Adrenal gland (tissue), 9 donors: ENCODE measurements at regions not wholly inside any gene's neighbourhood (a gene's known extent, or its start where the extent isn't known, plus 50 kb on each side); places are given as distances from the start of the nearest gene placed in this dataset.

Source experiments
- DNase-seq, 7 donors: peaks; one replicate each; pipeline ENCODE4 v3.0.0-alpha.2; 2019 to 2020
- H3K27ac ChIP-seq, 5 donors: fragments of 200-600 bp; sonication (generic) in 4 of 5; 1 replicate in 3 of 5; 2 replicates in 2 of 5; pipeline versions ENCODE4 v1.5.1 to v1.8.0; 2016 to 2020; ENCODE audit warnings: mild to moderate bottlenecking in 1 of 5
- H3K27me3 ChIP-seq: fragments of 200-600 bp; 2 replicates; pipeline ENCODE4 v1.8.0; 2021
- H3K36me3 ChIP-seq, 2 donors: fragments of 200-600 bp; replicated peaks in 1 of 2; 1 replicate in 1 of 2; 2 replicates in 1 of 2; pipeline versions ENCODE4 v1.5.1 to v1.8.0; 2018 to 2022
- H3K4me1 ChIP-seq, 2 donors: fragments of 200-600 bp; replicated peaks in 1 of 2; 1 replicate in 1 of 2; 2 replicates in 1 of 2; pipeline versions ENCODE4 v1.5.1 to v1.8.0; 2018 to 2021
- H3K4me3 ChIP-seq, 4 donors: fragments of 200-600 bp; sonication (generic) in 3 of 4; one replicate each; pipeline ENCODE4 v1.5.1; 2016 to 2018
- H3K9me3 ChIP-seq, 3 donors: fragments of 200-600 bp; sonication (generic) in 1 of 3; replicated peaks in 1 of 3; 1 replicate in 2 of 3; 2 replicates in 1 of 3; pipeline versions ENCODE4 v1.5.1 to v1.8.0; 2016 to 2021
- POLR2A ChIP-seq, 2 donors: fragments of 450-650 bp; IDR thresholded peaks; one replicate each; pipeline ENCODE4 v1.6.1; 2017; ENCODE audit warnings: antibody characterized with exemption in 2 of 2, mild to moderate bottlenecking in 2 of 2, moderate library complexity in 1 of 2
- WGBS, 4 donors: extraction: QIAGEN DNeasy Blood & Tissue Kit in 2 of 4; methylation state at CpG; one replicate each; pipeline versions ENCODE4 v1.1.5 to v1.1.7; 2013 to 2017; 5-methylcytosine and 5-hydroxymethylcytosine counted together
- intact Hi-C, 2 donors: fragments of 100-400 bp; cut with DNase I; formaldehyde crosslinking; loops; one replicate each; pipeline versions ENCODE4 v1.14.1 to v1.15.0; 2022 to 2023
- TF ChIP-seq, protein P1 (sequence below), 6 experiments: fragments of 450-650 bp in 4 of 6; fragments of 200-600 bp in 2 of 6; sonication (generic) in 1 of 6; IDR thresholded peaks; 1 replicate in 5 of 6; 2 replicates in 1 of 6; pipeline versions ENCODE4 v1.5.1 to v1.8.0; 2016 to 2021; ENCODE audit warnings: antibody characterized with exemption in 6 of 6, mild to moderate bottlenecking in 2 of 6, moderate library complexity in 1 of 6
- donor health status: healthy with polysubstance abuse.
- donor health status: Bipolar disorder and iron deficiency.
- donor health status: DM: yes; HTN: yes; CAD: no.
- donor health status: DM: no; HTN: no; CAD: no.
- donor health status: DM: no; HTN: no; CAD: no.

DNA sequence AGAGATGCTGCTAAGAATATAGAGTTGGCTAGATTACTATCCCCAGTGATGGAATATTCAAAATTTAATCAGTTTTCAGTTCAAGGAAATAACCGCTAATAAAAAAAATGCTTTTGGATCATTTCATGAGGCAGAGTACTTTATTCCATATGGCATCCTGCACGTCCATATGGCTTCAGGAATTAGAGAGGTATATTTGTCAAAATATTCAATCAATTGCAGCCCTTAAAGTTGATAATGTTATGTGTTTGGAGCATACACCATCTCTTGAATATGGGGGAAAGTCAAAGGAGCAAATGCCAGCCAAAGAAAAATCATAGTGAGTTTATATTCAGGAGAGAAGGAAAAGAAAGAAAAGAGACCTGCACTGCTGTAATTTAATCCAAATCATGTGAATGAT is 266.4 kb downstream of the TMEM182 start:
- no peak for DNase-seq
- H3K27ac ChIP-seq, result no peak overlapping the region
- intact Hi-C loops, result no loop called here
- no peak overlapping the region for H3K4me3 ChIP-seq
- no peak for TF ChIP-seq POLR2A (IDR thresholded peaks at IDR 0.05)
- TF ChIP-seq, protein P1, sequence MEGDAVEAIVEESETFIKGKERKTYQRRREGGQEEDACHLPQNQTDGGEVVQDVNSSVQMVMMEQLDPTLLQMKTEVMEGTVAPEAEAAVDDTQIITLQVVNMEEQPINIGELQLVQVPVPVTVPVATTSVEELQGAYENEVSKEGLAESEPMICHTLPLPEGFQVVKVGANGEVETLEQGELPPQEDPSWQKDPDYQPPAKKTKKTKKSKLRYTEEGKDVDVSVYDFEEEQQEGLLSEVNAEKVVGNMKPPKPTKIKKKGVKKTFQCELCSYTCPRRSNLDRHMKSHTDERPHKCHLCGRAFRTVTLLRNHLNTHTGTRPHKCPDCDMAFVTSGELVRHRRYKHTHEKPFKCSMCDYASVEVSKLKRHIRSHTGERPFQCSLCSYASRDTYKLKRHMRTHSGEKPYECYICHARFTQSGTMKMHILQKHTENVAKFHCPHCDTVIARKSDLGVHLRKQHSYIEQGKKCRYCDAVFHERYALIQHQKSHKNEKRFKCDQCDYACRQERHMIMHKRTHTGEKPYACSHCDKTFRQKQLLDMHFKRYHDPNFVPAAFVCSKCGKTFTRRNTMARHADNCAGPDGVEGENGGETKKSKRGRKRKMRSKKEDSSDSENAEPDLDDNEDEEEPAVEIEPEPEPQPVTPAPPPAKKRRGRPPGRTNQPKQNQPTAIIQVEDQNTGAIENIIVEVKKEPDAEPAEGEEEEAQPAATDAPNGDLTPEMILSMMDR (IDR thresholded peaks at IDR 0.05), result no peak
- WGBS, 4 donors, result 59 to 71% (median 63%) methylated on average over 2 of the region's 2 CpGs
- no peaks in the 10 kb centered on the region for H3K9me3 ChIP-seq
- H3K4me1 ChIP-seq, result no peaks in the 10 kb centered on the region
- no peaks in the 10 kb centered on the region for H3K27me3 ChIP-seq
- H3K36me3 ChIP-seq, result no peaks in the 10 kb centered on the region
